HCT116 (cell line): ENCODE measurements at regions not wholly inside any gene's neighbourhood (a gene's known extent, or its start where the extent isn't known, plus 50 kb on each side); places are given as distances from the start of the nearest gene placed in this dataset.

ENCODE experiments used
- ATAC-seq: fragments of 200-7000 bp; cut with Tn5 transposase; 2 replicates; pipeline ENCODE4 v1.9.1; 2020; ENCODE audit warnings: mild to moderate bottlenecking, moderate library complexity
- BruUV-seq: library from RNA; stranded (reverse); fragments of 400-500 nt; replicated peaks from 2 replicates; lab custom pipeline; 2021; lab: Mats Ljungman, UMichigan
- CTCF ChIA-PET: fragments of 300-600 bp; sonication (Branson Sonifier 250); formaldehyde crosslinking; loops from one replicate; lab custom pipeline; 2021; ENCODE audit warnings: antibody characterized with exemption; lab: Charles Lee
- POLR2A ChIA-PET: fragments of 300-600, 350-600 bp; sonication (Branson Sonifier 250); formaldehyde crosslinking; loops from one replicate; lab custom pipeline; 2021; ENCODE audit warnings: antibody characterized with exemption; lab: Charles Lee
- RAD21 ChIA-PET, 2 experiments: fragments of 300-600 bp; sonication (Branson Sonifier 250); formaldehyde crosslinking; loops; one replicate each; lab custom pipeline; 2023; ENCODE audit warnings: low total read pairs in 2 of 2; ENCODE audit not compliant: uncharacterized antibody in 2 of 2, unreplicated experiment in 2 of 2, low non-redundant PET in 1 of 2; lab: Charles Lee
- DNase-seq: peaks from one replicate; pipeline ENCODE4 v3.0.0-alpha.2; 2010; ENCODE audit warnings: low read depth, low spot score
- H2AFZ ChIP-seq: fragments of 200-600 bp; shearing (Covaris generic), sonication (generic); 2 replicates; pipeline ENCODE4 v1.6.1; 2017; ENCODE audit warnings: low read depth, mixed run types, mixed read lengths, antibody characterized with exemption, low read length; ENCODE audit not compliant: poor library complexity, severe bottlenecking
- H3K27ac ChIP-seq: 2 replicates; pipeline ENCODE4 v1.5.1; 2012; ENCODE audit warnings: low read depth, low read length
- H3K27me3 ChIP-seq: fragments of 200-600 bp; sonication (generic); 2 replicates; pipeline ENCODE4 v1.6.1; 2016; ENCODE audit warnings: mixed run types, low read length, mixed read lengths; ENCODE audit not compliant: insufficient read depth
- H3K36me3 ChIP-seq, 2 experiments: fragments of 200-500 bp in 1 of 2; fragments of 200-600 bp in 1 of 2; sonication (Bioruptor generic) in 1 of 2; sonication (generic) in 1 of 2; 2 replicates each; pipeline versions ENCODE4 v1.5.1 to v1.6.1; 2014 to 2016; ENCODE audit warnings: low read length in 2 of 2, inconsistent platforms in 1 of 2, mixed read lengths in 1 of 2, mixed run types in 1 of 2; ENCODE audit not compliant: insufficient read depth in 2 of 2, control insufficient read depth in 1 of 2
- H3K4me1 ChIP-seq, 2 experiments: fragments of 200-600 bp in 1 of 2; sonication (generic) in 1 of 2; 2 replicates each; pipeline versions ENCODE4 v1.5.1 to v1.6.1; 2012 to 2017; ENCODE audit warnings: low read length in 2 of 2, inconsistent platforms in 1 of 2, mild to moderate bottlenecking in 1 of 2, mixed read lengths in 1 of 2, mixed run types in 1 of 2, moderate library complexity in 1 of 2; ENCODE audit not compliant: insufficient read depth in 2 of 2, control insufficient read depth in 1 of 2
- H3K4me2 ChIP-seq: fragments of 200-600 bp; sonication (generic); 2 replicates; pipeline ENCODE4 v1.6.1; 2017; ENCODE audit warnings: mixed run types, low read length, mixed read lengths
- H3K4me3 ChIP-seq, 2 experiments: fragments of 200-600 bp in 1 of 2; sonication (generic) in 1 of 2; replicated peaks in 1 of 2; 2 replicates each; pipeline ENCODE4 v1.5.1; 2011 to 2016; ENCODE audit warnings: low read length in 2 of 2, control low read depth in 1 of 2, low read depth in 1 of 2, mild to moderate bottlenecking in 1 of 2, mixed read lengths in 1 of 2, mixed run types in 1 of 2
- H3K79me2 ChIP-seq: fragments of 200-600 bp; sonication (generic); 2 replicates; pipeline ENCODE4 v1.6.1; 2017; ENCODE audit warnings: mild to moderate bottlenecking, mixed run types, low read length, moderate library complexity, mixed read lengths; ENCODE audit not compliant: insufficient read depth
- H3K9ac ChIP-seq: fragments of 200-600 bp; sonication (generic); 2 replicates; pipeline ENCODE4 v1.6.1; 2016; ENCODE audit warnings: low read length, mixed read lengths
- H3K9me2 ChIP-seq: fragments of 200-600 bp; sonication (generic), shearing (Covaris generic); 2 replicates; pipeline ENCODE4 v1.6.1; 2017; ENCODE audit warnings: mixed run types, mild to moderate bottlenecking, moderate library complexity; ENCODE audit not compliant: insufficient read depth
- H3K9me3 ChIP-seq, 2 experiments: fragments of 200-500 bp in 1 of 2; fragments of 200-600 bp in 1 of 2; sonication (Bioruptor generic) in 1 of 2; sonication (generic) in 1 of 2; 2 replicates each; pipeline ENCODE4 v1.6.1; 2014 to 2017; ENCODE audit warnings: low read length in 2 of 2, mixed read lengths in 2 of 2, inconsistent platforms in 1 of 2, low read depth in 1 of 2, mild to moderate bottlenecking in 1 of 2, mixed run types in 1 of 2, moderate library complexity in 1 of 2; ENCODE audit not compliant: control insufficient read depth in 1 of 2, insufficient read depth in 1 of 2
- H4K20me1 ChIP-seq: fragments of 200-600 bp; sonication (generic), shearing (Covaris generic); 2 replicates; pipeline ENCODE4 v1.6.1; 2017; ENCODE audit warnings: mixed run types, mild to moderate bottlenecking, moderate library complexity; ENCODE audit not compliant: insufficient read depth
- CBX3 ChIP-seq: IDR thresholded peaks from 2 replicates; pipeline ENCODE4 v1.6.1; 2012; ENCODE audit warnings: low read depth
- CTCF ChIP-seq, 3 experiments: fragments of 200-600 bp in 1 of 3; sonication (generic) in 1 of 3; IDR thresholded peaks in 2 of 3; conservative IDR thresholded peaks in 1 of 3; 2 replicates each; pipeline ENCODE4 v1.5.1; 2012 to 2017; ENCODE audit warnings: low read depth in 2 of 3, low read length in 2 of 3, antibody characterized with exemption in 1 of 3, borderline replicate concordance in 1 of 3, control low read depth in 1 of 3, mild to moderate bottlenecking in 1 of 3, mixed read lengths in 1 of 3, mixed run types in 1 of 3, moderate library complexity in 1 of 3; ENCODE audit not compliant: insufficient read depth in 1 of 3
- EGR1 ChIP-seq: IDR thresholded peaks from 2 replicates; pipeline ENCODE4 v1.6.1; 2012; ENCODE audit warnings: low read depth
- FOSL1 ChIP-seq: IDR thresholded peaks from 2 replicates; pipeline ENCODE4 v1.6.1; 2012; ENCODE audit warnings: low read depth
- MAX ChIP-seq: IDR thresholded peaks from 2 replicates; pipeline ENCODE4 v1.6.1; 2012
- POLR2A ChIP-seq: IDR thresholded peaks from 2 replicates; pipeline ENCODE4 v1.7.0; 2011; ENCODE audit warnings: borderline replicate concordance; ENCODE audit not compliant: insufficient read depth, insufficient read length; ENCODE audit errors: extremely low read depth
- POLR2AphosphoS5 ChIP-seq: IDR thresholded peaks from 2 replicates; pipeline ENCODE4 v1.6.1; 2011; ENCODE audit warnings: mild to moderate bottlenecking, low read depth, low read length, moderate library complexity
- REST ChIP-seq: IDR thresholded peaks from 2 replicates; pipeline ENCODE4 v1.6.1; 2012; ENCODE audit warnings: low read depth
- SIN3A ChIP-seq: IDR thresholded peaks from 2 replicates; pipeline ENCODE4 v1.6.1; 2012; ENCODE audit warnings: low read depth
- SP1 ChIP-seq: IDR thresholded peaks from 2 replicates; pipeline ENCODE4 v1.6.1; 2012; ENCODE audit warnings: low read depth
- SRF ChIP-seq: IDR thresholded peaks from 2 replicates; pipeline ENCODE4 v1.6.1; 2012; ENCODE audit warnings: low read depth
- TCF7L2 ChIP-seq: IDR thresholded peaks from 2 replicates; pipeline ENCODE4 v1.7.0; 2011; ENCODE audit warnings: borderline replicate concordance, inconsistent platforms; ENCODE audit not compliant: insufficient read depth, insufficient read length; ENCODE audit errors: extremely low read depth
- YY1 ChIP-seq: IDR thresholded peaks from 2 replicates; pipeline ENCODE4 v1.6.1; 2011; ENCODE audit warnings: low read length, low read depth, moderate library complexity, mild to moderate bottlenecking; ENCODE audit not compliant: insufficient replicate concordance; ENCODE audit errors: extremely low read depth
- ZFX ChIP-seq: fragments of 450-650 bp; IDR thresholded peaks from 2 replicates; pipeline ENCODE4 v1.6.1; 2017
- ZNF274 ChIP-seq: fragments of 200-500 bp; sonication (Bioruptor generic); IDR thresholded peaks from 2 replicates; pipeline ENCODE4 v1.6.1; 2014; ENCODE audit warnings: mild to moderate bottlenecking, low read depth, low read length, inconsistent platforms
- intact Hi-C: fragments of 100-400 bp; cut with micrococcal nuclease; formaldehyde crosslinking; loops from 2 replicates; pipeline ENCODE4 v1.10.0; 2022
- TF ChIP-seq, protein P1 (sequence below): IDR thresholded peaks from 2 replicates; pipeline ENCODE4 v1.6.1; 2011; ENCODE audit warnings: mild to moderate bottlenecking, low read length, moderate library complexity; ENCODE audit not compliant: insufficient replicate concordance; ENCODE audit errors: extremely low read depth

- H3K4me3 ChIP-seq, result no peak overlapping the region
- H3K9me2 ChIP-seq, result no peaks in the 10 kb centered on the region
- intact Hi-C loops, result no loop called here
- no TSS peak for BruUV-seq
- RAD21 ChIA-PET, result no interaction called here
- peaks cover 0 to 10% of the 10 kb centered on the region in 2 experiments; a peak in 2 of 4 replicates for H3K9me3 ChIP-seq
- TF ChIP-seq ZNF274 (no peak), REST (no peak), FOSL1 (no peak), CTCF (IDR thresholded peaks at IDR 0.05 in 2 of 3, conservative IDR thresholded peaks at IDR 0.05 in 1 of 3; ENCODE audit: borderline replicate concordance in 1 of 3, insufficient read depth in 1 of 3, low read depth in 2 of 3, low read length in 2 of 3) (no peak), CBX3 (no peak), POLR2AphosphoS5 (no peak), SRF (no peak), SP1 (no peak), EGR1 (no peak), MAX (no peak), YY1 (no peak), POLR2A (no peak), ZFX (no peak), SIN3A (no peak), TCF7L2 (no peak)
- TF ChIP-seq, protein P1, sequence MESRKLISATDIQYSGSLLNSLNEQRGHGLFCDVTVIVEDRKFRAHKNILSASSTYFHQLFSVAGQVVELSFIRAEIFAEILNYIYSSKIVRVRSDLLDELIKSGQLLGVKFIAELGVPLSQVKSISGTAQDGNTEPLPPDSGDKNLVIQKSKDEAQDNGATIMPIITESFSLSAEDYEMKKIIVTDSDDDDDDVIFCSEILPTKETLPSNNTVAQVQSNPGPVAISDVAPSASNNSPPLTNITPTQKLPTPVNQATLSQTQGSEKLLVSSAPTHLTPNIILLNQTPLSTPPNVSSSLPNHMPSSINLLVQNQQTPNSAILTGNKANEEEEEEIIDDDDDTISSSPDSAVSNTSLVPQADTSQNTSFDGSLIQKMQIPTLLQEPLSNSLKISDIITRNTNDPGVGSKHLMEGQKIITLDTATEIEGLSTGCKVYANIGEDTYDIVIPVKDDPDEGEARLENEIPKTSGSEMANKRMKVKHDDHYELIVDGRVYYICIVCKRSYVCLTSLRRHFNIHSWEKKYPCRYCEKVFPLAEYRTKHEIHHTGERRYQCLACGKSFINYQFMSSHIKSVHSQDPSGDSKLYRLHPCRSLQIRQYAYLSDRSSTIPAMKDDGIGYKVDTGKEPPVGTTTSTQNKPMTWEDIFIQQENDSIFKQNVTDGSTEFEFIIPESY, result no peak
- no peak overlapping the region for H2AFZ ChIP-seq
- no peak overlapping the region for H3K27ac ChIP-seq
- H3K27me3 ChIP-seq, result no peaks in the 10 kb centered on the region
- DNase-seq, result no peak
- no peaks in the 10 kb centered on the region for H3K36me3 ChIP-seq
- H3K4me1 ChIP-seq, result no peaks in the 10 kb centered on the region
- CTCF ChIA-PET, result no interaction called here
- no peak overlapping the region for H3K9ac ChIP-seq
- no peaks in the 10 kb centered on the region; the same call in 1 of the 2 replicates for H4K20me1 ChIP-seq
- H3K4me2 ChIP-seq, result no peak overlapping the region
- H3K79me2 ChIP-seq, result no peaks in the 10 kb centered on the region
- POLR2A ChIA-PET, result no interaction called here
- ATAC-seq, result no peak
Measured at GRCh38 chr5:164184158-164184557, 678.7 kb downstream of the MAT2B start.
